T-helper 22 cell (primary cell): ENCODE measurements at regions not wholly inside any gene's neighbourhood (a gene's known extent, or its start where the extent isn't known, plus 50 kb on each side); places are given as distances from the start of the nearest gene placed in this dataset.
"Not testable (repeated sequence)": the region's sequence is repeated elsewhere in the genome, so short reads cannot be mapped to it uniquely, and the experiment has no call there.

ENCODE experiments used
- DNase-seq: peaks from one replicate; pipeline ENCODE4 v3.0.0-alpha.2; 2020; ENCODE audit warnings: low read depth

GRCh38 chr4:152193059-152193458 lies 342.8 kb downstream of the FBXW7 start:
- no peak for DNase-seq

GRCh38 chr4:152190907-152191306 lies 345.0 kb downstream of the FBXW7 start:
- no peak for DNase-seq

GRCh38 chr4:152189451-152190179 lies 346.3 kb downstream of the FBXW7 start:
- DNase-seq: no peak

- no peak for DNase-seq
These were observed 347.1 kb downstream of the FBXW7 start for GRCh38 chr4:152188801-152189200.

- DNase-seq: no peak
These were observed 348.2 kb downstream of the FBXW7 start for GRCh38 chr4:152187693-152188092.

- DNase-seq: no peak
These were observed 349.9 kb downstream of the FBXW7 start for GRCh38 chr4:152185786-152186550.

GRCh38 chr4:152181150-152181549 lies 354.7 kb downstream of the FBXW7 start:
- no peak for DNase-seq

GRCh38 chr4:152180369-152180768 lies 355.5 kb downstream of the FBXW7 start:
- DNase-seq: no peak

GRCh38 chr4:152177538-152177937 lies 358.4 kb downstream of the FBXW7 start:
- not testable (repeated sequence) for DNase-seq

- no peak for DNase-seq
These were observed 359.2 kb downstream of the FBXW7 start for GRCh38 chr4:152176627-152177214.

GRCh38 chr4:152175586-152175985 lies 360.3 kb downstream of the FBXW7 start:
- no peak for DNase-seq

GRCh38 chr4:152172146-152172545 lies 363.7 kb downstream of the FBXW7 start:
- DNase-seq: no peak

- no peak for DNase-seq
These were observed 364.3 kb downstream of the FBXW7 start for GRCh38 chr4:152171556-152171955.

- DNase-seq: no peak
These were observed 366.2 kb downstream of the FBXW7 start for GRCh38 chr4:152169683-152170082.

GRCh38 chr4:152168987-152169616 lies 366.8 kb downstream of the FBXW7 start:
- no peak for DNase-seq

GRCh38 chr4:152166567-152166966 lies 369.3 kb downstream of the FBXW7 start:
- no peak for DNase-seq

- no peak for DNase-seq
These were observed 370.0 kb downstream of the FBXW7 start for GRCh38 chr4:152165846-152166245.

- no peak for DNase-seq
These were observed 370.7 kb downstream of the FBXW7 start for GRCh38 chr4:152165146-152165545.

- DNase-seq: no peak
These were observed 371.3 kb downstream of the FBXW7 start for GRCh38 chr4:152164561-152164960.

- DNase-seq: no peak
These were observed 373.6 kb downstream of the FBXW7 start for GRCh38 chr4:152162331-152162697.

- no peak for DNase-seq
These were observed 374.1 kb downstream of the FBXW7 start for GRCh38 chr4:152161676-152162330.

GRCh38 chr4:152160225-152160800 lies 375.6 kb downstream of the FBXW7 start:
- DNase-seq: no peak
